HG03060 (cell line): ENCODE measurements at regions not wholly inside any gene's neighbourhood (a gene's known extent, or its start where the extent isn't known, plus 50 kb on each side); places are given as distances from the start of the nearest gene placed in this dataset.

Source experiments
- ATAC-seq: cut with Tn5 transposase; IDR thresholded peaks from one replicate; pipeline ENCODE4 v1.9.1; 2021; ENCODE audit warnings: low read depth, moderate number of reproducible peaks; ENCODE audit not compliant: unreplicated experiment

GRCh38 chr7:22566176-22566575 lies 66.2 kb upstream of the STEAP1B start:
- no peak for ATAC-seq

- peak; percentile 55 for ATAC-seq
Measured at GRCh38 chr7:22565315-22565811, 65.4 kb upstream of the STEAP1B start.

- ATAC-seq, result no peak
Measured at GRCh38 chr7:22564511-22565045, 64.6 kb upstream of the STEAP1B start.

GRCh38 chr7:22563621-22564241 lies 63.7 kb upstream of the STEAP1B start:
- no peak for ATAC-seq

- no peak for ATAC-seq
Measured at GRCh38 chr7:22563032-22563501, 63.1 kb upstream of the STEAP1B start.

GRCh38 chr7:22561895-22562593 lies 62.1 kb upstream of the STEAP1B start:
- no peak for ATAC-seq

GRCh38 chr7:22561321-22561811 lies 61.4 kb upstream of the STEAP1B start:
- ATAC-seq, result no peak

GRCh38 chr7:22559829-22560489 lies 60.0 kb upstream of the STEAP1B start:
- no peak for ATAC-seq

GRCh38 chr7:22557167-22557566 lies 57.2 kb upstream of the STEAP1B start:
- ATAC-seq, result no peak

- ATAC-seq, result no peak
Measured at GRCh38 chr7:22555476-22555875, 55.5 kb upstream of the STEAP1B start.

GRCh38 chr7:22554184-22554583 lies 54.2 kb upstream of the STEAP1B start:
- no peak for ATAC-seq

- ATAC-seq, result no peak
Measured at GRCh38 chr7:22551768-22552513, 52.0 kb upstream of the STEAP1B start.

GRCh38 chr7:22550514-22551030 lies 50.6 kb upstream of the STEAP1B start:
- ATAC-seq, result no peak

- ATAC-seq, result no peak
Measured at GRCh38 chr7:22549667-22550513, 49.9 kb upstream of the STEAP1B start.
